Inflammatory macrophage (primary cell): ENCODE measurements at regions not wholly inside any gene's neighbourhood (a gene's known extent, or its start where the extent isn't known, plus 50 kb on each side); places are given as distances from the start of the nearest gene placed in this dataset.
"Not testable (repeated sequence)": the region's sequence is repeated elsewhere in the genome, so short reads cannot be mapped to it uniquely, and the experiment has no call there.

ENCODE experiments used
- DNase-seq, 2 donors: peaks; one replicate each; pipeline ENCODE4 v3.0.0-alpha.2; 2020 to 2022

DNA sequence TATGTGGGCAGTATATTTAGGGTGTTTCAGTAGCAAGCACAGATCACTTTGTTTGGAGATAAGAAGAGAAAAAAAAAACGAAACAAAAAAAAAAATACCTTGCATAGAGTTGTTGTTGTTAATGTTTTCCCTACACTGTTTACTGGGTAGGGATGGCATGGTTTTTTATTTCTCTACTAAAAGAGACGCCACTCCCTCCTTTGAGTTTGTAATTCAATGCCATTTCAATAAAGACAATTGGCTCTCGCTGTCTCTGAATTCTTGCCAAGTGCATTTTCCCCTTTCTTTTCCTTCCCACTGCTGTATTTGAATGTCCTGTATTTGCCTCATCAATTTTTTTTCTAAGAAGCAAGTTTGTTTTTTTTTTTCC is 213.9 kb upstream of the UBASH3B start:
- no peak for DNase-seq

DNA sequence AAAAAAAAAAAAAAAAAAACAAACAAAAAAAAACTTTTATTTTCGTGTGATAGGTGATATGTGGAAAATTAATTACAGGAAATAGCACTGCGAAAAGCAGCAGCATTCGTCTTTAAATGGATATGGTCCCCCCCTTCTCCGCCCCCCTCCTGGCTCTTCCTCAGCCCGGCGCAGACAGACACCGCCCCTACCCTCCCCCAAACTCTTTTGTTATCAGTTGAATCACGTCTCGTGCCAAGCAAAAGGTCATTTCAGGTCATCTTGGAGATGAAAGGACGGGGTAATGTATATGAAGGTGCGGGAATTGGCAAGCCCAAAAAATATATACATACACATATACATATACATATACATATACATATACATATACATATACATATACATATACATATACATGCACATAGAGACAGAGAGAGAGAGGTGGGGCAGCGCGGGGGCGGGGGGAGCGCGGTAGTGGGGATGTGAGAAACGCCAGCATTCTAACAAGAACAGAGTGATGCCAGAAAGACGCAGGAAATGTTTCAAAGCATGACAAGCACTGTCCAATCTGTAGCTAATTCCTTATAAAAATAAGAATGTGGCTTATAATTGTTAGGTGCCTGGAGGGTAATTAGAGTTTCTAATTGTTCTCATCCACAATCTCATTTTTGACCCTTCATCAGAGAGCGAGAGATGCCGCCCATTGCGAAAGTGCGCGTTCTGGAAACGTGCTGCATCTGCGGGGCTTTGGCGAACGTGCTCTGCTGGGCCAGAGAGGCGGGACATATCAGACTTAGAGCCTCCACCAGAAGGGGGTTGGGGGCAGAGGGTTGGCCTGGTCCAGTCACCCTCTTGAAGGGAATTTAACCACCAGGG is 214.5 kb upstream of the UBASH3B start:
- DNase-seq = no peak

DNA sequence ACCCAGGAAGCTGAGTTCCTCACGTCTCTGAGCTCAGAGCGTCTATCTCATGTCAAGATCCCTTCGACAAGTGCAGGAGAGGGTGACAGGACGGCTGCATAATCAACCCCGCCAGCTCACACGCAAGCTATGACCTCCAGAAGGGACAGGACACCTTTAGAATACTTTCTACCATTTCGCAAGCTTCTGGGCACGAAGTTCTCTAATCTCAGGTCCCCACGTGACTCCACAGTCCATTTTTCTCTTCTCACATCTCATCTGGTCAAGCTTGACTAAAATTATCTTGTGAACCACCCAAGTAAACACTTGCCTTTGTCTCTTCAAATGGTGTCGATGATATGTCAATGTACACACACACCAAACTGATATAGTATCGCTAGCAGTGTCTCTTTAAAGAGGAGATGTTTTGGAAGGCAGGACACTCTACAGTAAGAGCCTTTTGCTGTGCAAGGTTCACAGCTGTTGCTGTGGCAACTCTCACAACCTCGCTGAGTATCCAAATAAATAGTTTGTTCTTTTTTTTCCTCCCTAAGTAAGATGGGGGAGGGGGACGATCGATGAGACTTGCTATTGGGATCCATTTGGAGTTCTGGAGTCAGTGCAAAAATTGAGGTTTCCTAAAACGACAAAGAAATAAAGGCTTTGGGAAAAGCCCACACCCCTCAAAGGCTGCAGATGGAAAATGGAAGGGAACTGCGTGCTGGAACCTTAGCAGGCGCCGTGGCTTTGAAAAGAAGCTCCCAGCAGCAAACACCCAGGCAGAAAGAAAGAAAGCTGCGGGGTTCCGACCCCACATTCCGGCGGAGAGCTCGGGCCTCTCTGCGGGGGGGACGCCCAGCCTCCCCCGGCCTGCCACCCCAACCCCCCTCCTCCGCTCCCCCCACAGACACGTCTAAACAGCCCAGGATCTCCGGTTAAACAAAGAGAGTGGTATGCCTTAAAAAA is 215.4 kb upstream of the UBASH3B start:
- DNase-seq = no peak

DNA sequence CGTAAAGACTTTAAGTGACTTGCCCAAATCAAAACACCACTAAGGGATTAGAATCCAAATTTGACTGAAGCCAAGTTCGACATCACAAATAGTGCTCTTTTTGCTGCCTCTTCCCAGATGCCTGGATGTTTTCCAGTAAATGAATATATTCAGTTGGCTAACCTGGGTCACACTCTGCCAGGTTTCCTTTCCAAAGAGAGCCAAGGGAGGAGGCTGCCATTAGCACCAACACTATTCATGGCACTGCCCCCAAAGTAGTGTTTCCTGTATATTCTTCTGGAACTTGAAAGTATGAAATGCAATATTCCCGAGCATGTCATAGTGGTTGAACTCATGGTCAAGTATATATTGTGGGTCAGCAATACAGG is 219.3 kb upstream of the UBASH3B start:
- DNase-seq = no peak

DNA sequence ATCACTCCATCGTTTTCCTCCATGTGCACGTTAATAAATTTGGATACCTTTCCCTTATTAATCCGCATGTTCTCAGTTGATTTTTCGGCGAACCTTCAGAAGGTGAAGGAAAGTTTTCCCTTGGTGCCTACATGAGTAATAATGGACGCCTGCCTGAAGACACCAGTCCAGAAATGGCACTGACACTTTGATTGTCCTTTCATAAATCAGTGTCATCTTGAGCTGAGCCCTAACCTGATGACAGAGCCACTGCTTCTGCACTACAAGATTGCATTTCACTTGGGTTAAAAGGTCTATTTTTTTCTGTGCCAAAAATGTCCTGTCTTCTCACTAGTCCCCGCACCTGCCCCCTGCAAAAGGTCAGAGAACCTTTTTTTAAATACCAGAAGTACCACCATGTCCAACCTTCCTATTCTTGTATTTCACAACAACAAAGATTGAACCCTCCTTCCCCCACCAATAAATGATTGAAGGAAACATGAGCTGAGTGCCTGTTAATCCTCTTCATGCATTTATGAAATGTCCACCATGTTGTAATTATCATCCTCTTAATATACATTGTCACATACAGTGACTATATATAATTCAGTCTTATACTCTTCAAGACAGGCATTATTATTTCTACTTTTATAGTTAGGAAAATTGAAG is 219.9 kb upstream of the UBASH3B start:
- no peak for DNase-seq

DNA sequence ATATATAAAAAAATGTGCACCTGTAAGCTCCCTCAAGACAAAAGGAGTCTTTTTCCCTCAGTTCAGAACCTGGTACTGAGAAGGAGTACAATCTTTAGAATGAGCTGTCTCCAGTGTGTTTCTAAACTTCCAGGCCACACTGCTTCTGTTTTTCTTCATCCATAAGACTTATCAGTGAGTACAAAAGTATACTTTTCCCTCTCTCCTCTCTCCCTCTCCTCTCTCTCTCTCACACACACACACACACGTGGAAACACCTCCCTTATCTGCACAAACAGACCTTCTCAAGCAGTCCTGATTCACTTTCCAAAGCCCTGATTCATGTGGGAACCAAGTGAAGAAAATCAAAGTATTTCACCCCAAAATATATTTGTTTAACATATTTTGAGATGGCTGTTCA is 220.7 kb upstream of the UBASH3B start:
- DNase-seq = no peak

DNA sequence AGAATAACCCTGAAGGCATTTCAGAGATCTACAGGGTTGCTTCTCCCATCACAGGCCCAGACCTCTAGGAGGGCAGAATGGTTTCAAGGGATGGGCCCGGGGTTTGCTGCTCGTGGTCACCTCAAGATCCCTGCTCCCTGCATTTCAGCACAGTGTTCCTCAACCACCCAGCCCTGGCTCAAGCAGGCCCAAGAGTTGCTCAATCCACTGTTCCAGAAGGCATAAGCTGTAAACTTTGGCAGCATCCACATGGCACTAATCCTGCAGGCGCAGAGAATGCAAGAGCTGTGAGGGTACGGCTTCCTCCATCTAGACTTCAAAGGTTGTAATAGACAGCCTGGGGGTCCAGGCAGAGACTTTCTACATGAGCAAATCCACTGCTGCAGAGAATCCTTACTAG is 225.0 kb upstream of the UBASH3B start:
- DNase-seq = no peak

DNA sequence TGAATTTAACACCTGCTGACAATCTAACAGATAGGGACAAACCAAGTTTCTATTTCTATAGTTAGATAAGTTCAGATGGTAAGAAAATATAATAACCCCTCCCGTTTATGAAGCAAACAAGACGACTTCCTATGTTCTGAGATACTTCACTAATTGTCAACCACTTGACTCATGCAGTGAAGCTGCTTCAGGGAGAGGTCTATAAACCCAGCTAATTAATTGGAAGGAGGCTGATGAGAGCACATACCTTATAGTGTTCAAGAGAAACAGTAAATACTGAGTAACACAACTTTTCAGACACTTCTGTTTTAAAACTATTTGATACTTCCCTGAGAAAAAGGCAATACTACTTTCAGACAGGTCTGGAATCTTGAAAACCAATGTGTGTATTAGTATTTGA is 229.4 kb upstream of the UBASH3B start:
- no peak for DNase-seq

DNA sequence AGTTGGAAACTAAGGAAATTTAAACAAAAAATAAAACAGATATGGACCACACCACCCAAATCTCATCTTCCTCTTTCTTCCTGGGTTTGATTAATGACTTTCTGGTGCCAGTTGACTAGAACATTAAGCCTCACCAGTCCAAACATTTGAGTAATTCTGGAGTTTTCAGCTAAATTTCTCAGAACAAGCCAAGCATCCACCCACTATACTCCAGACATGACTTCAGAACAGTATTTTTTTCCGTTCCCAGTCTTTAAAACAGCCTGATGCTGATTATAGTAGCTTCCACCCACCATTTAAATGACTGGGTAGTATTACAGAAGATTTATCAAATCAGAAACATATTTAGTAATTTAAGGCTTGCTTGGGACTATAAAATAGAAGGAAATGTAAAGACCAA is 230.9 kb upstream of the UBASH3B start:
- DNase-seq = no peak

DNA sequence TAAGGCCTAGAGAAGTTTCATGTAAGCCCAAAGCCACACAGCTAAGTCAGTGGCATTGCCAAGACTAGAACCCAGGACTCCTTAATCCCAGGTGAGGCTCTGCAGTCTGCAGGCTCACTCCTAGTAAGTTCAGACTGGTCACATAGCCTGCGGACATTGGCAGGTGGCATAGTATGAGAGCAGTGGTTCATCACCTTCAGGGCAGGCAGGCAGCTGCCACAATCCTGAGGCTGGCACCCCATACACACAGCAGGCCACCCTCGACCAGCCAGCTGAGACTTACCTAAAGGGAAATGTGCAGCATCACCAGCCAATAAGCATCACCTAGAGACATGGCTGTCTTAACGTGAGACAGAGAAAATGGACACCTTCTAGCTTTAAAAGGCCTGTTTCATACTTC is 231.6 kb upstream of the UBASH3B start:
- no peak for DNase-seq

DNA sequence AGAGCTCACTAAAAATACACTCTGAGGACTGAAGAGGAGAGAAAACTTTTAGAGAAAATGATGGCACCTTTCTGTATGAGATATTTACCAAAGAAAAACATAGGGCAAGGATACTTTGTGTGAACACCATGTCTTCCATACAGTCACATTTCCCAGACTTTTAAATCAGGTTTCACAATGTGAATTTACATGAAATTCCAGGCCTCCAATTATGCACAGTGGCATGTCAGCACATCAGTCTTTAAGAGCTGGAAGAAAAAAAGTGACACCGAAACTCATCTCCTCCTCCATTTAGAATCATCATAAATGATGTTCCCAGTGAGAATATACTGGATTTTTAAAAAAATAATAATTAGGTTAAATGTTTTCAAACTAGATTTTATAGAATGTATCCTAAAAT is 232.2 kb upstream of the UBASH3B start:
- no peak for DNase-seq

DNA sequence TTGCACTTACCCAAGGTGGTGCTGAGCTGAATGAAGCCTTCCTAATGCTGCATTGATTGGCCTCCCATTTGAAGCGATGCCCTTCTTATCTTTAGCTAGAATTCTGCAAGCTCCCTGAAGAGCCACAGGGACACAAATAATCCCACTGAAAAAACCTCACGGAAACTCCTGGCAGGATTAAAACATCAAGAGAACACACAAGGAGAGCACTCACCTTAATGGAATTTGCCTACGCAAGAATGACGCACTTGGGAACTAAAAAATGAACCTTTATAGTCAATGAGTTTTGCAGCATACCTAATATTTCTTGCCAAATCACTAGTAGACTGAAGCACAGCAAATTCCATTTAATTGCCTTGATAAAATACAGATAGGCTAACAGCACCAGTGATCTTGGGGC is 232.8 kb upstream of the UBASH3B start:
- no peak for DNase-seq

DNA sequence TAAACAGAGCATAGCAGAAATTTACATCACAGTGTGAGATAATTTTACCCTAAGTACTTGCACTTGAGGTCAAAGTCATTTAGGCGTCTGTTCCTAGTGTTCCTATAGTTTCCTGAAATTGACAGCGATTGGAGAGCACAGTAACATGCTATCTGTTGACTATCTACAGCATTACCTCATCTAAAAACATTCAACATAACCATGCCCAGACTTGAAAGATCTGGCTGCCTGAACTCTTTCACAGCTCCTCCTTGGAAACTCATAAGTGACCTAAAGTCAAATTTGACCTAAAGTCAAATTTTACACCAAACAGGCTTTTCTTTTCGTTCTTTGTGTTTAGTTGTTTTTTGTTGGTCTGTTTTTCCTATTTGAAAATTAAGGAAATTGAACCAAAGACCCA is 233.8 kb upstream of the UBASH3B start:
- DNase-seq = no peak

DNA sequence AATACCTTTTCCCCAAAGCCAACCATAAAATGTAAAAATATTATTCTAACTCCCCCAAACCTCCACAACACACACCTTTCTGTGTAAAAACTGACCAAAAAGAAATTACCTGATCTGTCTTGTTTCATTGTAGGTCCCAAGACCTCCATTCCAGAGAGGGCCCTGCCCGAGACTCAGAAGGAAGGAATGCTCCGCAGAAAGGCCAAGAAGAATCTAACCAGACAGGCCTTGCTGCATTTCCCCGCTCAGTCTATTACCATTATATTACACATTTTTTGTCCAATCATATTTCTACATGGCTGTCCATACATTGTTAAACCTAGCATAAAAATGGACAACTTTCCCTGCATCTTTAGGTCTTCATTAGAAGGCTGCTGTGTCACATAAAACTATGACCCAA is 237.5 kb upstream of the UBASH3B start:
- no peak for DNase-seq

DNA sequence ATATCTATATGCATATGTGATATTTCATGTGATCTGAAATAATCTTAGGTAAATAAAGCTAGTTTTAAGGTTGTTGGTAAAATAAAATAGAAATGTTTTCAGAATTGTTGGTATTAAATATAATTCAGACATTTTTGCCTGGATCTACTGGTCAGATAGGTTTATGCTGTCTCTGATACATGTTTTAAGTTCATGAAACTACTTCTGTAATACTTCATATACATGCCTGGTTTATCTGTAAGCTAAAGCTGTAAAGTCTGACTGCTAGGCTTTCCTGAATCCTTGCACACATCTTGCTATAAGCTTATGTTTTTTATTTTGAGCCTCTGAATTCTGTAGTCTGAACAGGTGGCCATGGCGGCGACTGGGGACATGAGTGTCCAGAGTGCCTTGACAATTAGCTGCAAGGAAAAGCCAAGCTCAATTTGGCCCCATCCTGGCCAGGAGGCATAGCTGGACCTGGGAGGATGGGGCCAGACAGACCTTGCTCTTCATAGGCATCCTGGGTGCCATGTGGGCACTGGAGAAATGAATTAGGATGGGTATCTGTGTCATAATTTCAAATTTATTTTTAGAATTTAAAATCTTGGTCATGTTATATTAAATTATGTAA is 241.0 kb upstream of the UBASH3B start:
- no peak for DNase-seq

DNA sequence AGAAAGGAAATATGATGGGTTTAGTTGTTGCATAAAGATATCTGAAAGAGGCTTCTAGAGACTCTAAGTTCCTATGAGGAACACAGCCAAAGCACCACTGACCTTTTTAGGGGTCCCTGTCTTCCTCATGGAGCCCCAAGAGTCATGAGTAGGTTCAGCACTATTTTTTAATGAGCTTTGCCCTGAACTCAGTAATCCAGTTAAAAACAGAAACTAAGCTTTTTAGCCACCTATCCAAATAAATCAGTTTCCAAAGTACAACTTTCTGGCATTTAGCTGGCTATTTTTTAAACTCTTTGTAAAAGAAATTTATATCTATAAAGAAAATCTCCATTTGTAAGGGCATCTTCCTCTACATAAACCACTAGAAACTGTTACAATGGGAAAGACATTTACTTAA is 241.8 kb upstream of the UBASH3B start:
- DNase-seq = no peak

DNA sequence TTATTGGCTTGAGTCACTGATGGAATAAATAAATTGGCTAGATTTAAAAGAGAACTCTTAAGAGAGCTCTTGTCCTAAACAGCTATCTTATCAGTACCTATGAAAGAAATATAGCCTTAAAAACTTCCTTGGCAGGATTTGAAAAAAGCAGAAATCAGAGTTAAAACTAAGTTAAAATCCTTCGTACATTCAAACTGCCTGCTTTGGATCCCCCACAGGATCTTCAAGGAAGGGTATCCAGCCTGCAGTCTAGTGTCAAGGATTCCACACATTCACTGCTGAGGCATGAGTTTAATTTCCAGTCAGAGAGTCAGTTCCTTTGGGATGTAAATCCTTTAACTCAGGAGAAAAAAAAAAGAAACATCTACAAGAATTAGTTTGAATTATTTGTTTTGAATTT is 242.9 kb upstream of the UBASH3B start:
- no peak for DNase-seq

DNA sequence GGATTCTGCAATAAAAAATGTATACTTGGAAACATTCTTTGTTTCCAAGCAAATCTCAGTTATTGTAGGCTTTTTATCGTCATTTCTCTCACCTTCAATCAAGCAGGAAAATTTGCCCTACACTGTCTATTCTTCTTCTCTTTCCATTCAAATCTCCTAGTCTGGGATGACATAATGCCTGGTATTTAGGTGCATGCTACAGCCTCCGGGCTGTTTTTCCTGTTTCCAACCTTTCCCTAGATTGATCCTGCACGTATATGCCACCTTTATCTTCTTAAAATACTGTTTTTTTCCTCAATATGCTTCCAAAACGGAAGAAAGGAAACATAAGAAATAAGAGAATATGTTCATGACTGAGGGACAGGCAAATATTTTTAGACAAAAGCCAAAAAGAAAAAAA is 249.1 kb upstream of the UBASH3B start:
- no peak for DNase-seq

DNA sequence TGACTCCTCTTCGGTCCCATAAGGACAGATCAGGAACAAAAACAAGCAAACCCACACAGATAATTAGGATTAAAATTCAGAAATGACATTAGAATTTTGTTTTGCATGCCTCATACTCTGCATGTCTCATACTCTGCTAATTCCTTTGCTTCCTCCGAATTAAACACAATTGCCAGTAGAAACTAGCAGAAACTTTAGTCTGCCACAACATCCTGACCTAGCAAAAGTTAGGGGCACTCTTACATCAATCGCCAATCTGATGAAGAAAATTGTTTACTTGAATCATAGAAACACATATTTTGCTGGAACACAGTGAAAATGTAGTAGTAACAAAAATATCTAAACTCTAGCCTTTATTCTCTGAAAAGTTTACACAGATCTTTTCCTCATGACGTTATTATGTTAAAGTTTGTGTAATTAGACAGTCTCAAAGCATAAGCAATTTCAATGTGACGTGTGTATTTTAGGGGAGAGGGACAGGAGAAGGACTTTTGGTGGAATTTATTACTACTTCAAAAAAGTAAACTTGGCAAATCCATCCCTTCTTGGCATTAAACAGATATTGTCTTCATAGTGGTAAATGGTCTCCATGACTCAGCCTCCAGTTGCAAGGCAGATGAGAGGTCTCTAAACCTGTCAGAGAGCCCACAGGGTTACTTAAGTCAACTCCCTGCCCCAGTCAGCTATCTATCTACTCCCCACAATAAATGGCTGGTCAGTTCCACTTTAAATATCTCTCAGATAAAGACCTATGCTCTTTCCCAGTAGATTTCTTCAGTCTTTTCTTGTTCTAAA is 249.8 kb upstream of the UBASH3B start:
- DNase-seq = no peak

DNA sequence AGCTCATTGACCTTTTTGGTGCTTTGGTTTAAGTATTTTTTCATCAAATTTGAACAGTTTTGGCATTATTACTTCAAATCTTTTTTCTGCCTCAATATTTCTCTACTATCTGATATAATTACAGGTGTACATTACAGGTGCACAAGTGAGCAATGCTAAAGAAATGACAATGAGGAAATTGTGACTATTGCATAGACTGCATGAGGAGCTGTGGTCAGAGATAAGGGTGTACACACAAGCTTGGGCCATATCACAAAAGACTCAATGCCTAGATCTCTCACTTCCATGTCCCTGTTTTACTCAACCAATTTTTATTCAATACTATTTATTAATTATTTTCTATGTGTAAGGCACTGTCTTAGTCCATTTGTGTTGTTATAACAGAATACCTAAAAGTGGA is 251.0 kb upstream of the UBASH3B start:
- no peak for DNase-seq

DNA sequence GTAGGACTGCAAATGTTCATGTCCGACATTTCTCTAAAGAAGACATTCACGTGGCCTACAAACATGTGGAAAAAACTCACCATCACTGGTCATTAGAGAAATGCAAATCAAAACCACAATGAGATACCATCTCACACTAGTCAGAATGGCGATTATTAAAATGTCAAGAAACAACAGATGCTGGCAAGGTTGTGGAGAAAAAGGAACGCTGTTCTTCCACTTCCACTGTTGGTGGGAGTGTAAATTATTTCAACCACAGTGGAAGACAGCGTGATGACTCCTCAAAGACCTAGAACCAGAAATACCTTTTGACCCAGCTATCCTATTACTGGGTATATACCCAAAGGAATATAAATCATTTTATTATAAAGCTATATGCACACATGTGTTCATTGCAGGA is 253.9 kb upstream of the UBASH3B start:
- DNase-seq = not testable (repeated sequence)

DNA sequence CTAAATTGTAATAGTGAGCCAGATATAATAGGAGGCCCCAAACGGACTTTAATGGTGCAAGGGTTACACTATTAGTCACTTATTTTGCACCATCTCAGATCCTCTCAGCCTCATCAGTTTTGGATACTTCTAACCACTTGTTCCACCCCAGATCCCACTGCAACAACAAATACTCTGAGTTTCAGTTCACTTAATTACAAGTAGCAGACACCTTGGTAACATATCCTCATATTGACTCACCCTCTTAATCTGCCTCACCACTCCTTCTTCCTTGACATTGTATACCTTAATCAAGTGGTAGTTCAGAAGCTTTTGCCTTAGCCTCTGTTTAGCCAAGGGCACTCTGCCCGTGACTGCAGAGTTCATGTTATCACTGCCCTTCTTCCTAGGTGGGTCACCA is 256.1 kb upstream of the UBASH3B start:
- no peak for DNase-seq
